HL-60 (cell line): ENCODE measurements at regions not wholly inside any gene's neighbourhood (a gene's known extent, or its start where the extent isn't known, plus 50 kb on each side); places are given as distances from the start of the nearest gene placed in this dataset.
A peak's percentile ranks its signal among the peaks of the same experiment; 100 is the strongest.

Experiments used
- DNase-seq, 2 experiments: peaks; one replicate each; pipeline ENCODE4 v3.0.0-alpha.2; 2010 to 2020; ENCODE audit warnings: low read depth in 1 of 2, low spot score in 1 of 2
- H3K27ac ChIP-seq: fragments of 250-450 bp; sonication (Bioruptor Pico); replicated peaks from 2 replicates; pipeline ENCODE4 v1.5.1; 2020; ENCODE audit warnings: mild to moderate bottlenecking, moderate library complexity
- H3K27me3 ChIP-seq: fragments of 250-450 bp; sonication (Bioruptor Pico); 2 replicates; pipeline ENCODE4 v1.5.1; 2021; ENCODE audit warnings: mild to moderate bottlenecking, moderate library complexity; ENCODE audit not compliant: insufficient read depth, poor library complexity, severe bottlenecking
- H3K4me3 ChIP-seq: replicated peaks from 2 replicates; pipeline ENCODE4 v1.5.1; 2011; ENCODE audit warnings: mild to moderate bottlenecking, control low read depth, low read length; ENCODE audit not compliant: insufficient read depth
- CTCF ChIP-seq: IDR thresholded peaks from one replicate; pipeline ENCODE4 v1.5.1; 2011; ENCODE audit warnings: low read length, control low read depth, inconsistent platforms; ENCODE audit not compliant: insufficient read depth
- GABPA ChIP-seq: IDR thresholded peaks from 2 replicates; pipeline ENCODE4 v1.6.1; 2012; ENCODE audit warnings: low read depth
- POLR2AphosphoS5 ChIP-seq: IDR thresholded peaks from 2 replicates; pipeline ENCODE4 v1.6.1; 2012; ENCODE audit warnings: low read depth
- REST ChIP-seq: IDR thresholded peaks from 2 replicates; pipeline ENCODE4 v1.6.1; 2012; ENCODE audit warnings: low read depth; ENCODE audit not compliant: insufficient replicate concordance
- SPI1 ChIP-seq: IDR thresholded peaks from 2 replicates; pipeline ENCODE4 v1.6.1; 2012; ENCODE audit warnings: low read depth, mild to moderate bottlenecking, borderline replicate concordance

DNA sequence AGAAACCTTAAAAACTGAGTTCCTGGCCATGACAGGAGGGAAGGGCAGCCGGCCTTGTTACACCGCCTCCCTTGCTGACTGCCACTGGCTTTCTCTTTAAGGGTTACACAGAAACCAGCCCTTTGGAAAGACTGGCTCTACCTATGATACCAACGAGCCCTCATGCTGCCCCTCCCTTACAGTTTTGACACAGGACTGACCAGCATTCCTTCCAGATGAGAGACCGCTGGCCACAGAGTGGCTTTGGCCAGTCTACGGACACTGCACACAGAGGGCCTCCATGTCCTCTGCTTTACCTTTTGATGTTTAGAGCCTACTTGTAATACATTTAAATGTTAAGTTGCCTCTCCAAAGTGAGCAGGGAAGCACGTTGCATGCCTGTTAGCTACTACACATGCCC lies 243.2 kb upstream of the GMDS start:
- no peak overlapping the region for H3K27ac ChIP-seq
- H3K27me3 ChIP-seq: no peaks in the 10 kb centered on the region
- TF ChIP-seq CTCF: no peak
- TF ChIP-seq SPI1: no peak
- TF ChIP-seq REST: no peak
- TF ChIP-seq GABPA: no peak
- TF ChIP-seq POLR2AphosphoS5: no peak
- no peak for DNase-seq
- H3K4me3 ChIP-seq: no peak overlapping the region

DNA sequence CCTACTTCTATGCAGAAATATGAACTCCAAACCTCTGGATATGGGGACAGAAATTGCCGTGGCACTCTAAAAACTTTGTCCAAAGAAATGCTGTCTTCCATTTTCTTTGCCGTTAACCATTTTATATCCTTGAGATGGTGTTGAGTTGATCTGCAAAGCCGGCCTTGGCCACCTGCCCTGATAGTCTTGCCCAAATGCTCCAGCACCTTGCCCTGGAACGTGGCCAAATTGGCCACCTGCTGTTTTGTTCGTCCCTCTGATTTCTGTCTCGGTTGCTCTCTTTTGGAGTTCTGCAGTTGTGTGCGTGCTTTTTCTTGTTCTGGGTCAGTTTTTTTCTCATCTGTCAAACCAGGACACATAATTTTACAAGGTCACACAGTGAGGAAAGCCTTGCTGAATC lies 239.7 kb upstream of the GMDS start:
- Histone ChIP-seq H3K27me3 (no peaks in the 10 kb centered on the region), H3K4me3 (no peak overlapping the region), H3K27ac (no peak overlapping the region)
- no peak for DNase-seq
- TF ChIP-seq POLR2AphosphoS5 (no peak), GABPA (no peak), CTCF (no peak), SPI1 (no peak), REST (no peak)

- Histone ChIP-seq H3K27ac (no peak overlapping the region), H3K27me3 (no peaks in the 10 kb centered on the region), H3K4me3 (no peak overlapping the region)
- DNase-seq: no peak
- TF ChIP-seq SPI1 (0 out of 2 replicates have a peak, but pooled peaks have one; percentile 3), GABPA (no peak), POLR2AphosphoS5 (no peak)
These were observed 237.4 kb upstream of the GMDS start for GRCh38 chr6:2482773-2483172.

DNA sequence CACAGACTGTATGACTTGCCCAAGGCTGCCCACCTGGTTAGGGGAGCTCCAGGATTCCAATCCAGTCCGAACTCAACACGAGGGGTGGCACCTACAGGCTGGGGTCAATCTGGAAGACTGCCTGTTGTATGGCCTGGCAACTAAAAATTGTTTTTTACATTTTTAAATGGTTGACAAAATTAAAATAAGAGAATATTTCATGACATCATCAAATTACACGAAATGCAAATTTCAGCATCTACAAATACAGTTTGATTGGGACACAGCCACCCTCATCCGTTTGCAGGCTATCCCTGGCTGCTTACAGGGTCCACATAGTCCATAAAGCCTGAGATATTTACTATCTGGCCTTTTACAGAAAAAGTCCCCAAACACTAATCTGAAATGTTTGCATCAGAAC lies 235.9 kb upstream of the GMDS start:
- no peak for DNase-seq
- TF ChIP-seq GABPA (no peak), POLR2AphosphoS5 (no peak)
- no peak overlapping the region; the same call in 1 of the 2 replicates for H3K27ac ChIP-seq

DNA sequence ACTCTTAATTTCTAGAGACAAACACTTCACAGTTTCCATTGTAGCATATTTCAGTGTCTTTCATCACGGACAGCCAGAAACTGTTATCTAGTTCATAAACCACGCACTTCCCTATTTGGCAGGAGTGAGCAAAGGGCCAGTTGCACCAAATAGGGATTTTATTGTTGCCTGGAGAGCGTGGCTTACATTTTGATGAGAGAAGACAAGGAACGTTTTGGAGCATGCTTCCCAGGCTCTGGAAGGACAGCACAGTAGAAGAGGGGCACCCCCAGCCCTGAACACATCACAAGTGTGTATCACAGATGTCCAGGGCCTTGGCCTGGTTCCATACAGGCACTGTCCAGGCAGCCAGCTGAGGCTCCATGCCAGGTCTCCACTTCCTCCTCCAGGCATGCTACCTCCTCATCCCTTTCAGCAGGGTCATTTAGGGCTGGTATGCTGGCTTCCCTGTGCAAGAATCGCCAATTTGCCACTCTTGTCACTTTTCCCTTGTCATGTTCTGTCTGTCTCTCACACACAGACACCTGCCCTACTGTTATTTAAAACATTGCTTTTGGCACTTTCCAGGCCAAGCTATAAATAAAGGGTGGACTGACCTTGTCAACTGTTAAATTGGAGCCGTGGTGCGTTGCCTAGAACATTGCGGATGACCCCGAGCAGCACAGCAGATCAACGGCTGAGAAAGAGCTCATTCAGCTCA lies 235.0 kb upstream of the GMDS start:
- H3K4me3 ChIP-seq: no peak overlapping the region
- H3K27me3 ChIP-seq: no peaks in the 10 kb centered on the region
- DNase-seq: peak; percentile 44 to 78
- peak overlapping the region; percentile 77 for H3K27ac ChIP-seq
- no peak for TF ChIP-seq GABPA
- TF ChIP-seq REST: no peak
- peak; percentile 99 for TF ChIP-seq SPI1
- TF ChIP-seq POLR2AphosphoS5: peak; percentile 51
- TF ChIP-seq CTCF: no peak

More for the DNA sequence above, 235.9 kb upstream of the GMDS start:
- H3K4me3 ChIP-seq: no peak overlapping the region
- no peaks in the 10 kb centered on the region for H3K27me3 ChIP-seq
